Astrocyte (in vitro differentiated cells and primary cell): ENCODE measurements at regions not wholly inside any gene's neighbourhood (a gene's known extent, or its start where the extent isn't known, plus 50 kb on each side); places are given as distances from the start of the nearest gene placed in this dataset.

ENCODE experiments used
- DNase-seq: peaks from one replicate; pipeline ENCODE4 v3.0.0-alpha.2; 2010; ENCODE audit warnings: low read depth
- FAIRE-seq: peaks from 2 replicates; lab custom pipeline; 2011; peaks lifted over from hg19 to GRCh38; lab: Jason Lieb, UNC
- H2AFZ ChIP-seq: 2 replicates; pipeline ENCODE4 v1.6.0; 2012; ENCODE audit warnings: low read depth, low read length, inconsistent platforms
- H3K27ac ChIP-seq: 2 replicates; pipeline ENCODE4 v1.5.1; 2011; ENCODE audit warnings: low read depth, low read length, inconsistent platforms
- H3K27me3 ChIP-seq: 2 replicates; pipeline ENCODE4 v1.6.0; 2011; ENCODE audit warnings: low read length, inconsistent platforms; ENCODE audit not compliant: insufficient read depth
- H3K36me3 ChIP-seq: 2 replicates; pipeline ENCODE4 v1.5.1; 2011; ENCODE audit warnings: low read length, inconsistent platforms; ENCODE audit not compliant: insufficient read depth
- H3K4me1 ChIP-seq: 2 replicates; pipeline ENCODE4 v1.5.1; 2011; ENCODE audit warnings: low read length, inconsistent platforms; ENCODE audit not compliant: insufficient read depth
- H3K4me2 ChIP-seq: 2 replicates; pipeline ENCODE4 v1.6.0; 2012; ENCODE audit warnings: low read length, inconsistent platforms
- H3K4me3 ChIP-seq: 2 replicates; pipeline ENCODE4 v1.5.1; 2011; ENCODE audit warnings: low read depth, mild to moderate bottlenecking, low read length, inconsistent platforms; ENCODE audit not compliant: insufficient read depth
- H3K79me2 ChIP-seq: 2 replicates; pipeline ENCODE4 v1.6.0; 2012; ENCODE audit warnings: mild to moderate bottlenecking, low read length, inconsistent platforms; ENCODE audit not compliant: insufficient read depth
- H3K9ac ChIP-seq: 2 replicates; pipeline ENCODE4 v1.6.0; 2012; ENCODE audit warnings: mild to moderate bottlenecking, low read length, inconsistent platforms
- H3K9me3 ChIP-seq: 2 replicates; pipeline ENCODE4 v1.5.1; 2012; ENCODE audit warnings: low read depth, mild to moderate bottlenecking, low read length, inconsistent platforms; ENCODE audit not compliant: insufficient read depth
- H4K20me1 ChIP-seq: 2 replicates; pipeline ENCODE4 v1.6.0; 2012; ENCODE audit warnings: low read length, inconsistent platforms; ENCODE audit not compliant: insufficient read depth
- H3K27ac Mint-ChIP-seq: one replicate; pipeline ENCODE4 v1.8.0; 2021; ENCODE audit warnings: mild to moderate bottlenecking, mixed read lengths; ENCODE audit not compliant: unreplicated experiment
- H3K27me3 Mint-ChIP-seq: one replicate; pipeline ENCODE4 v1.8.0; 2021; ENCODE audit warnings: low read depth, mixed read lengths; ENCODE audit not compliant: unreplicated experiment
- H3K36me3 Mint-ChIP-seq: one replicate; pipeline ENCODE4 v1.8.0; 2021; ENCODE audit warnings: low read depth, mixed read lengths; ENCODE audit not compliant: unreplicated experiment
- H3K4me1 Mint-ChIP-seq: one replicate; pipeline ENCODE4 v1.8.0; 2021; ENCODE audit warnings: low read depth, mixed read lengths; ENCODE audit not compliant: unreplicated experiment
- H3K4me3 Mint-ChIP-seq: one replicate; pipeline ENCODE4 v1.8.0; 2021; ENCODE audit warnings: mild to moderate bottlenecking, moderate library complexity, mixed read lengths; ENCODE audit not compliant: unreplicated experiment
- H3K9me3 Mint-ChIP-seq: one replicate; pipeline ENCODE4 v1.8.0; 2021; ENCODE audit warnings: mild to moderate bottlenecking, mixed read lengths; ENCODE audit not compliant: unreplicated experiment
- EZH2 ChIP-seq: IDR thresholded peaks from 2 replicates; pipeline ENCODE4 v1.6.1; 2012; ENCODE audit warnings: mild to moderate bottlenecking, low read length, inconsistent platforms; ENCODE audit not compliant: insufficient read depth
- TF ChIP-seq, protein P1 (sequence below): IDR thresholded peaks from 2 replicates; pipeline ENCODE4 v1.5.1; 2011; ENCODE audit warnings: low read depth, mild to moderate bottlenecking, inconsistent platforms, low read length, moderate library complexity; ENCODE audit not compliant: insufficient read depth

- Mint-ChIP-seq H3K36me3 (no peaks in the 10 kb centered on the region), H3K4me3 (no peak overlapping the region), H3K9me3 (peaks cover 4% of the 10 kb centered on the region), H3K27me3 (no peaks in the 10 kb centered on the region), H3K4me1 (no peaks in the 10 kb centered on the region), H3K27ac (no peak overlapping the region)
- Histone ChIP-seq H4K20me1 (no peaks in the 10 kb centered on the region), H3K9me3 (peaks cover 8% of the 10 kb centered on the region), H3K4me1 (no peaks in the 10 kb centered on the region), H2AFZ (no peak overlapping the region), H3K4me3 (no peak overlapping the region), H3K27ac (no peak overlapping the region), H3K9ac (no peak overlapping the region), H3K4me2 (no peak overlapping the region), H3K79me2 (no peaks in the 10 kb centered on the region), H3K36me3 (no peaks in the 10 kb centered on the region), H3K27me3 (no peaks in the 10 kb centered on the region)
- TF ChIP-seq, protein P1, sequence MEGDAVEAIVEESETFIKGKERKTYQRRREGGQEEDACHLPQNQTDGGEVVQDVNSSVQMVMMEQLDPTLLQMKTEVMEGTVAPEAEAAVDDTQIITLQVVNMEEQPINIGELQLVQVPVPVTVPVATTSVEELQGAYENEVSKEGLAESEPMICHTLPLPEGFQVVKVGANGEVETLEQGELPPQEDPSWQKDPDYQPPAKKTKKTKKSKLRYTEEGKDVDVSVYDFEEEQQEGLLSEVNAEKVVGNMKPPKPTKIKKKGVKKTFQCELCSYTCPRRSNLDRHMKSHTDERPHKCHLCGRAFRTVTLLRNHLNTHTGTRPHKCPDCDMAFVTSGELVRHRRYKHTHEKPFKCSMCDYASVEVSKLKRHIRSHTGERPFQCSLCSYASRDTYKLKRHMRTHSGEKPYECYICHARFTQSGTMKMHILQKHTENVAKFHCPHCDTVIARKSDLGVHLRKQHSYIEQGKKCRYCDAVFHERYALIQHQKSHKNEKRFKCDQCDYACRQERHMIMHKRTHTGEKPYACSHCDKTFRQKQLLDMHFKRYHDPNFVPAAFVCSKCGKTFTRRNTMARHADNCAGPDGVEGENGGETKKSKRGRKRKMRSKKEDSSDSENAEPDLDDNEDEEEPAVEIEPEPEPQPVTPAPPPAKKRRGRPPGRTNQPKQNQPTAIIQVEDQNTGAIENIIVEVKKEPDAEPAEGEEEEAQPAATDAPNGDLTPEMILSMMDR, result no peak
- TF ChIP-seq EZH2, result no peak
- FAIRE-seq (no peak), DNase-seq (no peak)
These were observed 1458.6 kb upstream of the EYS start for GRCh38 chr6:67165606-67166005.

DNA sequence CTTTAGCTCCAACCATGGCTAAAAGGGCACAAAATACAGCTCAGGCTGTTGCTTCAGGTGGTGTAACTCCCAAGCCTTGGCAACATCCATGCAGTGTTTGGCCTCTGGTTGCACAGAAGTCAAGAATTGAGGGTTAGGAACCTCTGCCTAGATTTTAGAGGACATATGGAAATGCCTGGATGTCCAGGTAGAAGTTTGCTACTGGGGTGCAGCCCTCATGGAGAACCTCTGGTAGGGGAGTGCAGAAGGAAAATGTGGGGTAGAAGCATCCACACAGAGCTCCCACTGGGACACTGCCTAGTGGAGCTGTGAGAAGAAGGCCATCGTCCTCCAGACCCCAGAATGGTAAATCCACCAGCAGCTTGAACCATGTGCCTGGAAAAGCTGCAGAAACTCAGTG lies 1453.8 kb upstream of the EYS start:
- H3K9me3 Mint-ChIP-seq, result peaks cover 11% of the 10 kb centered on the region
- no peaks in the 10 kb centered on the region for H3K36me3 ChIP-seq
- TF ChIP-seq, protein P1, result no peak
- no peak for TF ChIP-seq EZH2
- no peak for FAIRE-seq
- DNase-seq, result no peak
- H3K27ac ChIP-seq, result no peak overlapping the region
- no peaks in the 10 kb centered on the region for H3K27me3 ChIP-seq
- H3K36me3 Mint-ChIP-seq, result no peaks in the 10 kb centered on the region
- peaks cover 9% of the 10 kb centered on the region for H3K9me3 ChIP-seq
- no peak overlapping the region for H3K4me3 Mint-ChIP-seq
- no peaks in the 10 kb centered on the region for H3K79me2 ChIP-seq
- H3K27me3 Mint-ChIP-seq, result no peaks in the 10 kb centered on the region
- H3K4me1 Mint-ChIP-seq, result no peaks in the 10 kb centered on the region
- H3K27ac Mint-ChIP-seq, result no peak overlapping the region
- no peak overlapping the region for H3K4me2 ChIP-seq
- H4K20me1 ChIP-seq, result no peaks in the 10 kb centered on the region
- no peaks in the 10 kb centered on the region for H3K4me1 ChIP-seq
- no peak overlapping the region for H2AFZ ChIP-seq
- H3K9ac ChIP-seq, result no peak overlapping the region
- H3K4me3 ChIP-seq, result no peak overlapping the region

DNA sequence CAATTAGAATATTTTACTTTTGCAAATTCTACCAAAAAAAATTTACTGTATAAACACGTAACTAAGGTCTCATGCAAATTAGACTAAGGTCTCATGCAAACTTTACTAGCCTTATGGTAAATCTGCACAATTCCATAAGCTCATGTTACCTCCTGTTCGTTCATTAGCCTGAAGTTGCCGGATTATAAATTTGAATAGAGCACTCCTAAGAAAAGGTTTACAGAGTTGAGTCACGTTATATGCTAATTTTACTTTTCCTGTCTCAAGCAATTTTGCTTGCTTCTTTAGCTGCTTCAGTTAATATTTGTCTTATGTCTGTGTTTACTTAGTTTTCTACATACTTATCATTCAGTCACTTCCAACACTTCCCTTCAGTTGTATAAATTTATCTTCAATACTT lies 1434.0 kb upstream of the EYS start:
- no peak overlapping the region for H3K4me3 Mint-ChIP-seq
- Histone ChIP-seq H3K27ac (no peak overlapping the region), H3K27me3 (no peaks in the 10 kb centered on the region), H4K20me1 (no peaks in the 10 kb centered on the region), H3K4me2 (no peak overlapping the region), H3K4me3 (no peak overlapping the region), H3K9ac (no peak overlapping the region), H3K4me1 (no peaks in the 10 kb centered on the region), H2AFZ (no peak overlapping the region), H3K79me2 (no peaks in the 10 kb centered on the region), H3K36me3 (no peaks in the 10 kb centered on the region), H3K9me3 (no peaks in the 10 kb centered on the region)
- H3K4me1 Mint-ChIP-seq, result no peaks in the 10 kb centered on the region
- FAIRE-seq, result no peak
- no peak overlapping the region for H3K27ac Mint-ChIP-seq
- H3K36me3 Mint-ChIP-seq, result no peaks in the 10 kb centered on the region
- TF ChIP-seq, protein P1, result no peak
- TF ChIP-seq EZH2, result no peak
- H3K27me3 Mint-ChIP-seq, result no peaks in the 10 kb centered on the region
- H3K9me3 Mint-ChIP-seq, result no peaks in the 10 kb centered on the region
- DNase-seq, result no peak
